Natural killer cell (primary cell): ENCODE measurements at regions not wholly inside any gene's neighbourhood (a gene's known extent, or its start where the extent isn't known, plus 50 kb on each side); places are given as distances from the start of the nearest gene placed in this dataset.

Source experiments
- ATAC-seq, 3 donors: fragments of 150-1000 bp in 2 of 3; fragments of 200-7000 bp in 1 of 3; cut with Tn5 transposase; 1 replicate in 1 of 3; 2 replicates in 2 of 3; pipeline ENCODE4 v1.10.0; 2021; ENCODE audit warnings: mild to moderate bottlenecking in 2 of 3, moderate library complexity in 2 of 3
- DNase-seq, 2 donors: peaks; one replicate each; pipeline versions ENCODE4 v3.0.0 to v3.0.0-alpha.2; 2013 to 2021; ENCODE audit warnings: mixed read lengths in 1 of 2
- H3K27ac ChIP-seq: one replicate; pipeline ENCODE4 v1.5.1; 2013; ENCODE audit warnings: mild to moderate bottlenecking, low read length
- H3K27me3 ChIP-seq: one replicate; pipeline ENCODE4 v1.6.1; 2013; ENCODE audit warnings: low read length; ENCODE audit not compliant: control insufficient read depth, insufficient read depth
- H3K36me3 ChIP-seq: one replicate; pipeline ENCODE4 v1.6.1; 2013; ENCODE audit warnings: low read length; ENCODE audit not compliant: control insufficient read depth, insufficient read depth
- H3K4me1 ChIP-seq: one replicate; pipeline ENCODE4 v1.6.1; 2013; ENCODE audit warnings: low read length; ENCODE audit not compliant: control insufficient read depth, insufficient read depth
- H3K4me3 ChIP-seq: one replicate; pipeline ENCODE4 v1.5.1; 2013; ENCODE audit warnings: low read length
- H3K9me3 ChIP-seq: one replicate; pipeline ENCODE4 v1.6.1; 2013; ENCODE audit warnings: low read length; ENCODE audit not compliant: control insufficient read depth, insufficient read depth
- H3K27ac Mint-ChIP-seq, 2 donors: one replicate each; pipeline ENCODE4 v1.8.0; 2022; ENCODE audit warnings: mild to moderate bottlenecking in 2 of 2, mixed read lengths in 2 of 2, moderate library complexity in 1 of 2
- H3K27me3 Mint-ChIP-seq, 2 donors: one replicate each; pipeline ENCODE4 v1.8.0; 2022; ENCODE audit warnings: low read depth in 2 of 2, mixed read lengths in 2 of 2
- H3K36me3 Mint-ChIP-seq: one replicate; pipeline ENCODE4 v1.8.0; 2022; ENCODE audit warnings: mixed read lengths
- H3K4me1 Mint-ChIP-seq, 2 donors: one replicate each; pipeline ENCODE4 v1.8.0; 2022; ENCODE audit warnings: mixed read lengths in 2 of 2
- H3K4me3 Mint-ChIP-seq: one replicate; pipeline ENCODE4 v1.8.0; 2022; ENCODE audit warnings: mild to moderate bottlenecking, moderate library complexity, mixed read lengths
- H3K9me3 Mint-ChIP-seq, 2 donors: one replicate each; pipeline ENCODE4 v1.8.0; 2022; ENCODE audit warnings: mixed read lengths in 2 of 2
- CTCF ChIP-seq: fragments of 200-600 bp; IDR thresholded peaks from one replicate; pipeline ENCODE4 v1.8.0; 2022; ENCODE audit warnings: antibody characterized with exemption
- WGBS: methylation state at CpG from one replicate; pipeline ENCODE4 v1.1.7; 2013; ENCODE audit warnings: missing lambda C conversion rate; ENCODE audit not compliant: insufficient coverage; 5-methylcytosine and 5-hydroxymethylcytosine counted together
- intact Hi-C: fragments of 100-400 bp; cut with micrococcal nuclease; formaldehyde crosslinking; loops from one replicate; pipeline ENCODE4 v1.14.2; 2022

- Mint-ChIP-seq H3K4me3 (no peak overlapping the region), H3K9me3 (no peaks in the 10 kb centered on the region), H3K27ac (no peak overlapping the region), H3K27me3 (peaks cover 0 to 7% of the 10 kb centered on the region in 2 donors), H3K4me1 (peaks cover 0 to 5% of the 10 kb centered on the region in 2 donors), H3K36me3 (no peaks in the 10 kb centered on the region)
- Histone ChIP-seq H3K9me3 (no peaks in the 10 kb centered on the region), H3K27me3 (no peaks in the 10 kb centered on the region), H3K27ac (no peak overlapping the region), H3K4me1 (no peaks in the 10 kb centered on the region), H3K4me3 (no peak overlapping the region), H3K36me3 (no peaks in the 10 kb centered on the region)
- 63% methylated on average over 14 of the region's 15 CpGs for WGBS
- DNase-seq (no peak), ATAC-seq (no peak)
- TF ChIP-seq CTCF: no peak
- intact Hi-C loops: loop anchor here (10.0 kb wide), 1 partner anchor 389 kb away; no protein-coding TSS in a partner anchor
Observed at GRCh38 chr2:121084130-121084680, 200.8 kb downstream of the TFCP2L1 start.

- WGBS: 63% methylated on average over 5 of the region's 5 CpGs
- ATAC-seq: no peak
- H3K4me1 ChIP-seq: no peaks in the 10 kb centered on the region
- DNase-seq: no peak
- H3K36me3 ChIP-seq: no peaks in the 10 kb centered on the region
- H3K27me3 ChIP-seq: no peaks in the 10 kb centered on the region
- H3K36me3 Mint-ChIP-seq: no peaks in the 10 kb centered on the region
- H3K27ac ChIP-seq: no peak overlapping the region
- no peak overlapping the region for H3K4me3 Mint-ChIP-seq
- H3K4me3 ChIP-seq: no peak overlapping the region
- H3K9me3 Mint-ChIP-seq: no peaks in the 10 kb centered on the region
- TF ChIP-seq CTCF: no peak
- intact Hi-C loops: loop anchor here (5.0 to 10.0 kb wide), 2 partner anchors 272 to 391 kb away; no protein-coding TSS in a partner anchor
- H3K4me1 Mint-ChIP-seq: no peaks in the 10 kb centered on the region
- no peak overlapping the region for H3K27ac Mint-ChIP-seq
- no peaks in the 10 kb centered on the region for H3K9me3 ChIP-seq
- no peaks in the 10 kb centered on the region for H3K27me3 Mint-ChIP-seq
Observed at GRCh38 chr2:121085801-121086200, 199.2 kb downstream of the TFCP2L1 start.

- Histone ChIP-seq H3K36me3 (no peaks in the 10 kb centered on the region), H3K9me3 (no peaks in the 10 kb centered on the region), H3K27me3 (no peaks in the 10 kb centered on the region), H3K4me3 (no peak overlapping the region), H3K27ac (no peak overlapping the region), H3K4me1 (no peaks in the 10 kb centered on the region)
- Mint-ChIP-seq H3K4me1 (no peaks in the 10 kb centered on the region), H3K36me3 (no peaks in the 10 kb centered on the region), H3K27ac (no peak overlapping the region), H3K4me3 (no peak overlapping the region), H3K9me3 (no peaks in the 10 kb centered on the region), H3K27me3 (no peaks in the 10 kb centered on the region)
- ATAC-seq (no peak), DNase-seq (no peak)
- no peak for TF ChIP-seq CTCF
- WGBS: 79% methylated on average over 12 of the region's 12 CpGs
- intact Hi-C loops: loop anchor here (5.0 to 10.0 kb wide), 2 partner anchors 271 to 392 kb away; no protein-coding TSS in a partner anchor
Observed at GRCh38 chr2:121086450-121086849, 198.6 kb downstream of the TFCP2L1 start.

- Histone ChIP-seq H3K27me3 (no peaks in the 10 kb centered on the region), H3K4me1 (no peaks in the 10 kb centered on the region), H3K27ac (no peak overlapping the region), H3K4me3 (no peak overlapping the region), H3K9me3 (no peaks in the 10 kb centered on the region), H3K36me3 (no peaks in the 10 kb centered on the region)
- Mint-ChIP-seq H3K36me3 (no peaks in the 10 kb centered on the region), H3K4me3 (no peak overlapping the region), H3K9me3 (no peaks in the 10 kb centered on the region), H3K27ac (no peak overlapping the region), H3K4me1 (no peaks in the 10 kb centered on the region), H3K27me3 (no peaks in the 10 kb centered on the region)
- no peak for DNase-seq
- no peak for ATAC-seq
- 85% methylated on average over 7 of the region's 7 CpGs for WGBS
- TF ChIP-seq CTCF: no peak
- intact Hi-C loops: loop anchor here (5.0 to 10.0 kb wide), 2 partner anchors 270 to 392 kb away; no protein-coding TSS in a partner anchor
Observed at GRCh38 chr2:121087117-121087516, 197.9 kb downstream of the TFCP2L1 start.
